Vagina (tissue), 2 donors: ENCODE measurements at regions not wholly inside any gene's neighbourhood (a gene's known extent, or its start where the extent isn't known, plus 50 kb on each side); places are given as distances from the start of the nearest gene placed in this dataset.

Source experiments
- CTCF ChIP-seq, 3 experiments: fragments of 450-650 bp in 2 of 3; fragments of 200-600 bp in 1 of 3; sonication (generic) in 1 of 3; IDR thresholded peaks; one replicate each; pipeline ENCODE4 v1.5.1; 2017 to 2019; ENCODE audit warnings: antibody characterized with exemption in 3 of 3, mild to moderate bottlenecking in 2 of 3, moderate library complexity in 2 of 3
- POLR2A ChIP-seq, 2 donors: fragments of 450-650 bp; IDR thresholded peaks; one replicate each; pipeline ENCODE4 v1.6.1; 2017; ENCODE audit warnings: antibody characterized with exemption in 2 of 2, mild to moderate bottlenecking in 2 of 2, moderate library complexity in 2 of 2

GRCh38 chr2:8251291-8251690, 430.6 kb upstream of the ID2 start:
- TF ChIP-seq CTCF (IDR thresholded peaks at IDR 0.05) (no peak), POLR2A (IDR thresholded peaks at IDR 0.05) (no peak)
